Neural cell (in vitro differentiated cells): ENCODE measurements at regions not wholly inside any gene's neighbourhood (a gene's known extent, or its start where the extent isn't known, plus 50 kb on each side); places are given as distances from the start of the nearest gene placed in this dataset.

Source experiments
- EP300 ChIP-seq: fragments of 450-650 bp; conservative IDR thresholded peaks from 2 replicates; pipeline ENCODE4 v1.6.1; 2014; ENCODE audit warnings: antibody characterized with exemption, mild to moderate bottlenecking, moderate library complexity; ENCODE audit not compliant: poor library complexity, severe bottlenecking
- EZH2 ChIP-seq: fragments of 200-600, 300-800 bp; shearing (Covaris generic), sonication (generic); IDR thresholded peaks from 2 replicates; pipeline ENCODE4 v1.6.1; 2014; ENCODE audit warnings: antibody characterized with exemption, low read length, borderline replicate concordance, mild to moderate bottlenecking; ENCODE audit not compliant: insufficient read depth, poor library complexity, severe bottlenecking
- SMC3 ChIP-seq: fragments of 450-650 bp; conservative IDR thresholded peaks from 2 replicates; pipeline ENCODE4 v1.6.1; 2014; ENCODE audit warnings: antibody characterized with exemption, mild to moderate bottlenecking, moderate library complexity; ENCODE audit not compliant: poor library complexity
- TF ChIP-seq, protein P1 (sequence below): fragments of 450-650 bp; IDR thresholded peaks from 2 replicates; pipeline ENCODE4 v1.5.1; 2014; ENCODE audit warnings: antibody characterized with exemption, mild to moderate bottlenecking, moderate library complexity; ENCODE audit not compliant: poor library complexity, severe bottlenecking

- TF ChIP-seq, protein P1, sequence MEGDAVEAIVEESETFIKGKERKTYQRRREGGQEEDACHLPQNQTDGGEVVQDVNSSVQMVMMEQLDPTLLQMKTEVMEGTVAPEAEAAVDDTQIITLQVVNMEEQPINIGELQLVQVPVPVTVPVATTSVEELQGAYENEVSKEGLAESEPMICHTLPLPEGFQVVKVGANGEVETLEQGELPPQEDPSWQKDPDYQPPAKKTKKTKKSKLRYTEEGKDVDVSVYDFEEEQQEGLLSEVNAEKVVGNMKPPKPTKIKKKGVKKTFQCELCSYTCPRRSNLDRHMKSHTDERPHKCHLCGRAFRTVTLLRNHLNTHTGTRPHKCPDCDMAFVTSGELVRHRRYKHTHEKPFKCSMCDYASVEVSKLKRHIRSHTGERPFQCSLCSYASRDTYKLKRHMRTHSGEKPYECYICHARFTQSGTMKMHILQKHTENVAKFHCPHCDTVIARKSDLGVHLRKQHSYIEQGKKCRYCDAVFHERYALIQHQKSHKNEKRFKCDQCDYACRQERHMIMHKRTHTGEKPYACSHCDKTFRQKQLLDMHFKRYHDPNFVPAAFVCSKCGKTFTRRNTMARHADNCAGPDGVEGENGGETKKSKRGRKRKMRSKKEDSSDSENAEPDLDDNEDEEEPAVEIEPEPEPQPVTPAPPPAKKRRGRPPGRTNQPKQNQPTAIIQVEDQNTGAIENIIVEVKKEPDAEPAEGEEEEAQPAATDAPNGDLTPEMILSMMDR = no peak
- TF ChIP-seq EZH2 = no peak
- no peak for TF ChIP-seq SMC3
- peak; percentile 94 for TF ChIP-seq EP300
Measured at GRCh38 chr5:30121043-30121442, 1072.4 kb upstream of the CDH6 start.
